ENCODE measurements at regions not wholly inside any gene's neighbourhood (a gene's known extent, or its start where the extent isn't known, plus 50 kb on each side); places are given as distances from the start of the nearest gene placed in this dataset.

- no peak for TF ChIP-seq IRF3 (IDR thresholded peaks at IDR 0.05)
- TF ChIP-seq BRCA1 (IDR thresholded peaks at IDR 0.05; ENCODE audit: low read depth, low read length), result no peak
- no peak for TF ChIP-seq CTCF (IDR thresholded peaks at IDR 0.05 in 2 of 3, conservative IDR thresholded peaks at IDR 0.05 in 1 of 3; ENCODE audit: control insufficient read depth in 2 of 3, extremely low read depth in 1 of 3, insufficient read depth in 1 of 3, low read depth in 3 of 3, low read length in 3 of 3)
- no peak for TF ChIP-seq NR2C2 (IDR thresholded peaks at IDR 0.05; ENCODE audit: borderline replicate concordance, control insufficient read depth, insufficient read length, low read depth)
- TF ChIP-seq ZBTB40 (IDR thresholded peaks at IDR 0.05; ENCODE audit: borderline replicate concordance), result no peak
- no peak for TF ChIP-seq POLR2A (IDR thresholded peaks at IDR 0.05; ENCODE audit: low read depth, low read length)
- no peak for TF ChIP-seq SRF (IDR thresholded peaks at IDR 0.05; ENCODE audit: low read depth in 2 of 2, low read length in 2 of 2)
- no peak for TF ChIP-seq TCF7 (IDR thresholded peaks at IDR 0.05; ENCODE audit: borderline replicate concordance)
- no peak for TF ChIP-seq EZH2 (IDR thresholded peaks at IDR 0.05; ENCODE audit: borderline replicate concordance, control insufficient read depth, low read depth, low read length)
These were observed 80.8 kb upstream of the COL5A2 start for GRCh38 chr2:189260361-189260814.

Measured in GM12878 (cell line).